GM18505 (cell line): ENCODE measurements at regions not wholly inside any gene's neighbourhood (a gene's known extent, or its start where the extent isn't known, plus 50 kb on each side); places are given as distances from the start of the nearest gene placed in this dataset.
"Not testable (repeated sequence)": the region's sequence is repeated elsewhere in the genome, so short reads cannot be mapped to it uniquely, and the experiment has no call there.

Experiments
- ATAC-seq: cut with Tn5 transposase; IDR thresholded peaks from one replicate; pipeline ENCODE4 v1.9.1; 2021; ENCODE audit not compliant: unreplicated experiment
- POLR2A ChIP-seq: IDR thresholded peaks from 4 replicates; pipeline ENCODE4 v1.6.1; 2011; ENCODE audit warnings: borderline replicate concordance; ENCODE audit not compliant: insufficient read depth, insufficient read length; ENCODE audit errors: extremely low read depth

- no peak for ATAC-seq
- no peak for TF ChIP-seq POLR2A
These were observed 415.8 kb upstream of the NR3C2 start for GRCh38 chr4:148857973-148858534.

GRCh38 chr4:148857239-148857972, 415.2 kb upstream of the NR3C2 start:
- TF ChIP-seq POLR2A: no peak
- no peak for ATAC-seq

- no peak for TF ChIP-seq POLR2A
- no peak for ATAC-seq
These were observed 412.0 kb upstream of the NR3C2 start for GRCh38 chr4:148854203-148854602.

- ATAC-seq: no peak
- no peak for TF ChIP-seq POLR2A
These were observed 410.0 kb upstream of the NR3C2 start for GRCh38 chr4:148852092-148852699.

- TF ChIP-seq POLR2A: no peak
- ATAC-seq: no peak
These were observed 408.2 kb upstream of the NR3C2 start for GRCh38 chr4:148850257-148850995.

GRCh38 chr4:148849581-148849980, 407.4 kb upstream of the NR3C2 start:
- TF ChIP-seq POLR2A: no peak
- no peak for ATAC-seq

- TF ChIP-seq POLR2A: no peak
- no peak for ATAC-seq
These were observed 405.5 kb upstream of the NR3C2 start for GRCh38 chr4:148847544-148848255.

GRCh38 chr4:148845609-148846008, 403.4 kb upstream of the NR3C2 start:
- ATAC-seq: no peak
- no peak for TF ChIP-seq POLR2A

- no peak for ATAC-seq
- no peak for TF ChIP-seq POLR2A
These were observed 401.4 kb upstream of the NR3C2 start for GRCh38 chr4:148843625-148844024.

GRCh38 chr4:148842843-148843242, 400.6 kb upstream of the NR3C2 start:
- TF ChIP-seq POLR2A: no peak

GRCh38 chr4:148837571-148837970, 395.4 kb upstream of the NR3C2 start:
- not testable (repeated sequence) for ATAC-seq

More at GRCh38 chr4:148842843-148843242, 400.6 kb upstream of the NR3C2 start:
- no peak for ATAC-seq

GRCh38 chr4:148834804-148835631, 392.8 kb upstream of the NR3C2 start:
- ATAC-seq: peak; percentile 73
- no peak for TF ChIP-seq POLR2A
